ENCODE measurements at regions not wholly inside any gene's neighbourhood (a gene's known extent, or its start where the extent isn't known, plus 50 kb on each side); places are given as distances from the start of the nearest gene placed in this dataset.

- no peak overlapping the region for H3K14ac ChIP-seq (ENCODE audit: insufficient read depth, low read length)
- no peaks in the 10 kb centered on the region for H3K4me1 ChIP-seq (ENCODE audit: insufficient read depth, low read length)
- H3K23me2 ChIP-seq (ENCODE audit: insufficient read length, low read depth, low read length, poor library complexity, severe bottlenecking) = no peaks in the 10 kb centered on the region
- no peak overlapping the region for H4K91ac ChIP-seq (ENCODE audit: insufficient read length, low read depth, low read length)
- H2AFZ ChIP-seq (ENCODE audit: low read length) = no peak overlapping the region
- H3K79me1 ChIP-seq (ENCODE audit: insufficient read depth, low read depth, low read length, poor library complexity, severe bottlenecking) = no peaks in the 10 kb centered on the region
- no peak for TF ChIP-seq CTCF (conservative IDR thresholded peaks at IDR 0.05)
- no peak overlapping the region for H2BK120ac ChIP-seq (ENCODE audit: low read depth, low read length, poor library complexity, severe bottlenecking)
- no peaks in the 10 kb centered on the region for H4K20me1 ChIP-seq (ENCODE audit: control insufficient read depth, insufficient read depth, insufficient read length)
- H3K9ac ChIP-seq (ENCODE audit: extremely low read depth, insufficient read length, low read length) = no peak overlapping the region
- H2BK20ac ChIP-seq (ENCODE audit: low read depth, low read length, poor library complexity, severe bottlenecking) = no peak overlapping the region
- H3K9me3 ChIP-seq (ENCODE audit: control insufficient read depth, low read depth, low read length) = no peaks in the 10 kb centered on the region
- H3K18ac ChIP-seq (ENCODE audit: insufficient read length, low read depth, low read length) = no peak overlapping the region
- no peak overlapping the region for H3K56ac ChIP-seq (ENCODE audit: insufficient read length, low read depth, low read length)
- H4K5ac ChIP-seq (ENCODE audit: insufficient read length, low read depth, low read length) = no peak overlapping the region
- no peak overlapping the region for H3T11ph ChIP-seq (ENCODE audit: low read length)
- no peak for DNase-seq
- H3K9me3 Mint-ChIP-seq = no peaks in the 10 kb centered on the region
- H3K4me2 ChIP-seq (ENCODE audit: insufficient read depth, insufficient read length, low read length) = no peak overlapping the region
- H3K27ac ChIP-seq (ENCODE audit: insufficient read length, low read depth, low read length) = no peak overlapping the region
- H3K4me1 Mint-ChIP-seq = peaks cover 0 to 3% of the 10 kb centered on the region in 2 experiments; a peak in 1 of 4 replicates
- H2BK12ac ChIP-seq (ENCODE audit: insufficient read length, low read depth, low read length) = no peak overlapping the region
- H2BK15ac ChIP-seq (ENCODE audit: low read depth, low read length) = no peak overlapping the region
- no CpG with 5 or more reads among the region's 2 CpGs for WGBS (ENCODE audit: extremely low coverage, insufficient read length, low lambda C conversion rate)
- no peaks in the 10 kb centered on the region for H3K36me3 Mint-ChIP-seq (ENCODE audit: insufficient read depth in 1 of 3, low read depth in 3 of 3)
- H3K27me3 ChIP-seq (ENCODE audit: insufficient read depth, low read length) = no peaks in the 10 kb centered on the region
- no peak overlapping the region for H3K27ac Mint-ChIP-seq
- H2BK5ac ChIP-seq (ENCODE audit: insufficient read length, low read length) = no peak overlapping the region
- H4K8ac ChIP-seq (replicated peaks; ENCODE audit: insufficient read length, low read depth, low read length) = no peak overlapping the region
- peaks cover 2% of the 10 kb centered on the region for H3K27me3 Mint-ChIP-seq (ENCODE audit: low read depth)
- H3K4ac ChIP-seq (ENCODE audit: low read depth, low read length) = no peak overlapping the region
- H3K4me3 Mint-ChIP-seq = no peak overlapping the region
- no peak overlapping the region for H3K23ac ChIP-seq (ENCODE audit: insufficient read length, low read depth, low read length)
- H3K79me2 ChIP-seq (ENCODE audit: insufficient read depth, low read length) = no peaks in the 10 kb centered on the region
- no peak overlapping the region for H2AK5ac ChIP-seq (ENCODE audit: insufficient read length, low read length)
These were observed 330.6 kb downstream of the VPS13C start for GRCh38 chr15:61729646-61730045.
